Hepatocyte (in vitro differentiated cells): ENCODE measurements at regions not wholly inside any gene's neighbourhood (a gene's known extent, or its start where the extent isn't known, plus 50 kb on each side); places are given as distances from the start of the nearest gene placed in this dataset.

ENCODE experiments used
- DNase-seq: peaks from one replicate; pipeline ENCODE4 v3.0.0-alpha.2; 2016; ENCODE audit warnings: low spot score
- H2AFZ ChIP-seq: fragments of 200-600 bp; sonication (generic); 2 replicates; pipeline ENCODE4 v1.6.0; 2016; ENCODE audit warnings: antibody characterized with exemption, mild to moderate bottlenecking
- H3K27ac ChIP-seq: fragments of 200-600 bp; sonication (generic); 2 replicates; pipeline ENCODE4 v1.5.1; 2016; ENCODE audit warnings: mild to moderate bottlenecking
- H3K27me3 ChIP-seq: fragments of 200-600 bp; sonication (generic); 2 replicates; pipeline ENCODE4 v1.6.1; 2016
- H3K36me3 ChIP-seq: fragments of 200-600 bp; sonication (generic); replicated peaks from 2 replicates; pipeline ENCODE4 v1.5.1; 2016; ENCODE audit warnings: low read depth; ENCODE audit not compliant: insufficient read depth
- H3K4me1 ChIP-seq: fragments of 200-600 bp; sonication (generic); 2 replicates; pipeline ENCODE4 v1.5.1; 2016; ENCODE audit warnings: mild to moderate bottlenecking, moderate library complexity; ENCODE audit not compliant: insufficient read depth
- H3K4me2 ChIP-seq: fragments of 200-600 bp; sonication (generic); 2 replicates; pipeline ENCODE4 v1.6.0; 2016
- H3K4me3 ChIP-seq: fragments of 200-600 bp; sonication (generic); 2 replicates; pipeline ENCODE4 v1.5.1; 2016; ENCODE audit warnings: mild to moderate bottlenecking
- H3K79me2 ChIP-seq: fragments of 200-600 bp; sonication (generic); 2 replicates; pipeline ENCODE4 v1.6.0; 2017; ENCODE audit warnings: mild to moderate bottlenecking
- H3K9me2 ChIP-seq: fragments of 200-600 bp; sonication (generic); replicated peaks from 2 replicates; pipeline ENCODE4 v1.6.0; 2017; ENCODE audit warnings: mild to moderate bottlenecking; ENCODE audit not compliant: insufficient read depth
- H3K9me3 ChIP-seq: fragments of 200-600 bp; sonication (generic); 2 replicates; pipeline ENCODE4 v1.5.1; 2016; ENCODE audit warnings: low read depth, mild to moderate bottlenecking
- H4K20me1 ChIP-seq: fragments of 200-600 bp; sonication (generic); 2 replicates; pipeline ENCODE4 v1.6.0; 2016; ENCODE audit warnings: mild to moderate bottlenecking; ENCODE audit not compliant: insufficient read depth, poor library complexity, severe bottlenecking
- CTCF ChIP-seq: fragments of 200-600 bp; sonication (generic); IDR thresholded peaks from 2 replicates; pipeline ENCODE4 v1.5.1; 2016; ENCODE audit warnings: antibody characterized with exemption, mild to moderate bottlenecking; ENCODE audit not compliant: poor library complexity
- EZH2 ChIP-seq: fragments of 200-600 bp; sonication (generic); IDR thresholded peaks from 2 replicates; pipeline ENCODE4 v1.6.1; 2016; ENCODE audit warnings: antibody characterized with exemption, mild to moderate bottlenecking, borderline replicate concordance
- EZH2phosphoT487 ChIP-seq: fragments of 200-600 bp; sonication (generic); IDR thresholded peaks from one replicate; pipeline ENCODE4 v1.6.1; 2018; ENCODE audit warnings: antibody characterized with exemption, mild to moderate bottlenecking, low read depth, moderate library complexity; ENCODE audit not compliant: unreplicated experiment, severe bottlenecking
- WGBS: methylation state at CpG from one replicate; pipeline ENCODE4 v1.1.6; 2016; ENCODE audit warnings: low lambda C conversion rate; ENCODE audit errors: missing lambda C conversion rate; 5-methylcytosine and 5-hydroxymethylcytosine counted together

GRCh38 chr2:121944072-121944831 lies 188.8 kb downstream of the TSN start:
- H3K79me2 ChIP-seq = no peaks in the 10 kb centered on the region
- no peak overlapping the region for H3K27ac ChIP-seq
- no peaks in the 10 kb centered on the region for H3K9me2 ChIP-seq
- H2AFZ ChIP-seq = no peak overlapping the region
- H3K4me3 ChIP-seq = no peak overlapping the region
- H3K27me3 ChIP-seq = no peaks in the 10 kb centered on the region
- DNase-seq = peak; percentile 51
- TF ChIP-seq CTCF (no peak), EZH2 (no peak), EZH2phosphoT487 (no peak)
- H3K4me1 ChIP-seq = no peaks in the 10 kb centered on the region
- no peak overlapping the region for H3K4me2 ChIP-seq
- no peaks in the 10 kb centered on the region for H3K36me3 ChIP-seq
- no peaks in the 10 kb centered on the region for H4K20me1 ChIP-seq
- no peaks in the 10 kb centered on the region for H3K9me3 ChIP-seq
- 54% methylated on average over 7 of the region's 7 CpGs for WGBS

GRCh38 chr2:121947674-121948073 lies 192.2 kb downstream of the TSN start:
- Histone ChIP-seq H3K4me3 (no peak overlapping the region), H3K4me1 (no peaks in the 10 kb centered on the region), H3K79me2 (no peaks in the 10 kb centered on the region), H3K36me3 (no peaks in the 10 kb centered on the region), H2AFZ (no peak overlapping the region), H3K4me2 (no peak overlapping the region), H3K27me3 (no peaks in the 10 kb centered on the region), H3K27ac (no peak overlapping the region), H4K20me1 (no peaks in the 10 kb centered on the region), H3K9me2 (no peaks in the 10 kb centered on the region), H3K9me3 (no peaks in the 10 kb centered on the region)
- TF ChIP-seq EZH2 (no peak), EZH2phosphoT487 (no peak), CTCF (no peak)
- no peak for DNase-seq
- 88% methylated on average over 7 of the region's 7 CpGs for WGBS

GRCh38 chr2:121949271-121949670 lies 193.8 kb downstream of the TSN start:
- DNase-seq = no peak
- Histone ChIP-seq H2AFZ (no peak overlapping the region), H3K4me2 (no peak overlapping the region), H4K20me1 (no peaks in the 10 kb centered on the region), H3K27me3 (no peaks in the 10 kb centered on the region), H3K36me3 (no peaks in the 10 kb centered on the region), H3K79me2 (no peaks in the 10 kb centered on the region), H3K4me3 (no peak overlapping the region), H3K4me1 (no peaks in the 10 kb centered on the region), H3K27ac (no peak overlapping the region), H3K9me2 (no peaks in the 10 kb centered on the region), H3K9me3 (no peaks in the 10 kb centered on the region)
- TF ChIP-seq EZH2phosphoT487 = no peak
- no peak for TF ChIP-seq CTCF
- TF ChIP-seq EZH2 = no peak
- WGBS = 82% methylated on average over 8 of the region's 8 CpGs
